ENCODE measurements at regions not wholly inside any gene's neighbourhood (a gene's known extent, or its start where the extent isn't known, plus 50 kb on each side); places are given as distances from the start of the nearest gene placed in this dataset.

- TF ChIP-seq POLR2A (IDR thresholded peaks at IDR 0.05) (no peak), CTCF (IDR thresholded peaks at IDR 0.05) (no peak)
Measured at GRCh38 chr4:31005037-31005436, 284.9 kb downstream of the PCDH7 start.

All from adrenal gland (tissue), 5 donors.